Stimulated activated CD4-positive, alpha-beta T cell treated with anti-CD3 and anti-CD28 coated beads, Interleukin-15, amount 100 ng/mL, for 24 hours (primary cell): ENCODE measurements at regions not wholly inside any gene's neighbourhood (a gene's known extent, or its start where the extent isn't known, plus 50 kb on each side); places are given as distances from the start of the nearest gene placed in this dataset.
"Not testable (repeated sequence)": the region's sequence is repeated elsewhere in the genome, so short reads cannot be mapped to it uniquely, and the experiment has no call there.

Experiments used
- DNase-seq: peaks from one replicate; pipeline ENCODE4 v3.0.0-alpha.2; 2020

- DNase-seq = no peak
Measured at GRCh38 chr2:200174433-200175216, 131.9 kb upstream of the SPATS2L start.

GRCh38 chr2:200177971-200178911 lies 128.3 kb upstream of the SPATS2L start:
- no peak for DNase-seq

- DNase-seq = no peak
Measured at GRCh38 chr2:200179151-200179550, 127.3 kb upstream of the SPATS2L start.

- DNase-seq = no peak
Measured at GRCh38 chr2:200180943-200181342, 125.5 kb upstream of the SPATS2L start.

- DNase-seq = no peak
Measured at GRCh38 chr2:200181755-200182154, 124.7 kb upstream of the SPATS2L start.

- DNase-seq = no peak
Measured at GRCh38 chr2:200184748-200185627, 121.5 kb upstream of the SPATS2L start.

GRCh38 chr2:200185628-200186000 lies 120.9 kb upstream of the SPATS2L start:
- no peak for DNase-seq

- no peak for DNase-seq
Measured at GRCh38 chr2:200186002-200186401, 120.5 kb upstream of the SPATS2L start.

- DNase-seq = no peak
Measured at GRCh38 chr2:200188876-200189275, 117.6 kb upstream of the SPATS2L start.

GRCh38 chr2:200189964-200190363 lies 116.5 kb upstream of the SPATS2L start:
- DNase-seq = no peak

- no peak for DNase-seq
Measured at GRCh38 chr2:200193331-200193730, 113.2 kb upstream of the SPATS2L start.

- DNase-seq = no peak
Measured at GRCh38 chr2:200193791-200194190, 112.7 kb upstream of the SPATS2L start.

- no peak for DNase-seq
Measured at GRCh38 chr2:200194746-200195145, 111.7 kb upstream of the SPATS2L start.

- DNase-seq = no peak
Measured at GRCh38 chr2:200199005-200199404, 107.5 kb upstream of the SPATS2L start.

GRCh38 chr2:200199576-200200263 lies 106.8 kb upstream of the SPATS2L start:
- peak; percentile 18 for DNase-seq

- DNase-seq = not testable (repeated sequence)
Measured at GRCh38 chr2:200201839-200202238, 104.7 kb upstream of the SPATS2L start.

GRCh38 chr2:200203381-200203827 lies 103.1 kb upstream of the SPATS2L start:
- DNase-seq = no peak

- no peak for DNase-seq
Measured at GRCh38 chr2:200208041-200208440, 98.5 kb upstream of the SPATS2L start.

GRCh38 chr2:200209030-200209429 lies 97.5 kb upstream of the SPATS2L start:
- no peak for DNase-seq

- DNase-seq = no peak
Measured at GRCh38 chr2:200211643-200212042, 94.8 kb upstream of the SPATS2L start.

GRCh38 chr2:200212862-200213425 lies 93.5 kb upstream of the SPATS2L start:
- no peak for DNase-seq

GRCh38 chr2:200216310-200216709 lies 90.2 kb upstream of the SPATS2L start:
- DNase-seq = no peak
